ENCODE measurements at regions not wholly inside any gene's neighbourhood (a gene's known extent, or its start where the extent isn't known, plus 50 kb on each side); places are given as distances from the start of the nearest gene placed in this dataset.

GRCh38 chr1:239744851-239745250, 346.8 kb upstream of the FMN2 start:
- TF ChIP-seq, protein P1, sequence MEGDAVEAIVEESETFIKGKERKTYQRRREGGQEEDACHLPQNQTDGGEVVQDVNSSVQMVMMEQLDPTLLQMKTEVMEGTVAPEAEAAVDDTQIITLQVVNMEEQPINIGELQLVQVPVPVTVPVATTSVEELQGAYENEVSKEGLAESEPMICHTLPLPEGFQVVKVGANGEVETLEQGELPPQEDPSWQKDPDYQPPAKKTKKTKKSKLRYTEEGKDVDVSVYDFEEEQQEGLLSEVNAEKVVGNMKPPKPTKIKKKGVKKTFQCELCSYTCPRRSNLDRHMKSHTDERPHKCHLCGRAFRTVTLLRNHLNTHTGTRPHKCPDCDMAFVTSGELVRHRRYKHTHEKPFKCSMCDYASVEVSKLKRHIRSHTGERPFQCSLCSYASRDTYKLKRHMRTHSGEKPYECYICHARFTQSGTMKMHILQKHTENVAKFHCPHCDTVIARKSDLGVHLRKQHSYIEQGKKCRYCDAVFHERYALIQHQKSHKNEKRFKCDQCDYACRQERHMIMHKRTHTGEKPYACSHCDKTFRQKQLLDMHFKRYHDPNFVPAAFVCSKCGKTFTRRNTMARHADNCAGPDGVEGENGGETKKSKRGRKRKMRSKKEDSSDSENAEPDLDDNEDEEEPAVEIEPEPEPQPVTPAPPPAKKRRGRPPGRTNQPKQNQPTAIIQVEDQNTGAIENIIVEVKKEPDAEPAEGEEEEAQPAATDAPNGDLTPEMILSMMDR (IDR thresholded peaks at IDR 0.05) = no peak
- TF ChIP-seq POLR2AphosphoS5 (IDR thresholded peaks at IDR 0.05) (no peak), POLR2A (IDR thresholded peaks at IDR 0.05) (no peak), EP300 (IDR thresholded peaks at IDR 0.05) (no peak)
- Histone ChIP-seq H3K27ac (no peak overlapping the region), H3K4me1 (peaks cover 0 to 3% (median 0%) of the 10 kb centered on the region in 4 donors), H3K36me3 (no peaks in the 10 kb centered on the region), H3K4me3 (no peak overlapping the region), H3K27me3 (no peaks in the 10 kb centered on the region), H3K9me3 (no peaks in the 10 kb centered on the region)
- DNase-seq (no peak), ATAC-seq (ENCODE audit: low FRiP score in 2 of 2) (no peak)
- WGBS, 2 donors = 61 to 62% methylated on average over 3 of the region's 3 CpGs

DNA sequence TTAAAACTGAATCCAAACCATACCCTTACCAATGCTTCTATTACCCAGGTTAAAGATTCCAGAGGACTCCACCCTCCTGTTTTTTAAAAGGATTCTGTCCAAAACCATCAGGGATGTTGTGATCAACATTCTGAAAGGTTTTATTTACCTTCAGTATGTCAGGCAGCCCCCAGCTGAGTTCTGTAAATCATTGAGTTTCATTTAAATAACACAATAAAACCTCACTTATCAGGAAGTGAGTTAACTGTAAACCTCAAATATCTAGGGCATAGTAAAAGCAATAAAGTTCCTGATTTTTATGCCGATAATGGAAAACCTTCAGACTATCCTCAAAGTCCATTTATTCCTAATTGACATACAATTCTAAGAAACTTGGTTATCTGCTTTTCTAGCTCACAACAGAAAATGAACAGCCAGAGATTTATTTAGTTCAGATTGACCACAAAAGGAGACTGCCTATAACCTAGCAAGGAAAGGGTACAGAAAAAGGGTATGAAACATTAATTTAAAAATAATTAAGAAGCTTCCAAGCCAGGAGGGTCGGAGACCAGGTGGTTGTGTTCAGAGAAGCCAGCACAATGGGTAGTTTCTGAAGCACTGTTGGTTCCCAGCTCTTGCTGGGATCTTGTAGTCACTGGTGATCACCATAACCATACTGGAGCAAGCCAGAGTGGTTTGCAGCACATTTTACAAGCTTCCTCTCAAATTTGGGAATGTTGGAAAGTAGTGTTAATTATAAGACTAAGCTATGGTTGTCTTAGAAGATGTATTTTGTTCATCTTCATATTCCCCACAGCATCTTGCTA, 336.4 kb upstream of the FMN2 start:
- Histone ChIP-seq H3K4me1 (no peaks in the 10 kb centered on the region), H3K27me3 (no peaks in the 10 kb centered on the region), H3K9me3 (no peaks in the 10 kb centered on the region), H3K27ac (no peak overlapping the region), H3K4me3 (no peak overlapping the region), H3K36me3 (no peaks in the 10 kb centered on the region)
- no peak for DNase-seq
- TF ChIP-seq EP300 (IDR thresholded peaks at IDR 0.05) = no peak
- TF ChIP-seq POLR2AphosphoS5 (IDR thresholded peaks at IDR 0.05) = no peak
- no peak for TF ChIP-seq POLR2A (IDR thresholded peaks at IDR 0.05)
- TF ChIP-seq, protein P1 (IDR thresholded peaks at IDR 0.05) = no peak
- no peak for ATAC-seq (ENCODE audit: low FRiP score in 2 of 2)
- 73 to 74% methylated on average over 2 of the region's 2 CpGs for WGBS, 2 donors

- 87 to 90% methylated on average over 2 of the region's 2 CpGs for WGBS, 2 donors
- Histone ChIP-seq H3K4me1 (no peaks in the 10 kb centered on the region), H3K27ac (no peak overlapping the region), H3K9me3 (no peaks in the 10 kb centered on the region), H3K27me3 (no peaks in the 10 kb centered on the region), H3K36me3 (no peaks in the 10 kb centered on the region), H3K4me3 (no peak overlapping the region)
- ATAC-seq (ENCODE audit: low FRiP score in 2 of 2) (no peak), DNase-seq (no peak)
- TF ChIP-seq POLR2A (IDR thresholded peaks at IDR 0.05) = no peak
- no peak for TF ChIP-seq EP300 (IDR thresholded peaks at IDR 0.05)
- TF ChIP-seq POLR2AphosphoS5 (IDR thresholded peaks at IDR 0.05) = no peak
- TF ChIP-seq, protein P1 (IDR thresholded peaks at IDR 0.05) = no peak
Observed at GRCh38 chr1:239757716-239758115, 334.0 kb upstream of the FMN2 start.

GRCh38 chr1:239758756-239759155, 332.9 kb upstream of the FMN2 start:
- Histone ChIP-seq H3K27me3 (no peaks in the 10 kb centered on the region), H3K9me3 (no peaks in the 10 kb centered on the region), H3K4me3 (no peak overlapping the region), H3K27ac (no peak overlapping the region), H3K4me1 (no peaks in the 10 kb centered on the region), H3K36me3 (no peaks in the 10 kb centered on the region)
- no peak for DNase-seq
- 92 to 95% methylated on average over 3 of the region's 3 CpGs for WGBS, 2 donors
- ATAC-seq (ENCODE audit: low FRiP score in 2 of 2) = no peak
- TF ChIP-seq EP300 (IDR thresholded peaks at IDR 0.05) = no peak
- TF ChIP-seq POLR2A (IDR thresholded peaks at IDR 0.05) = no peak
- TF ChIP-seq POLR2AphosphoS5 (IDR thresholded peaks at IDR 0.05) = no peak
- TF ChIP-seq, protein P1 (IDR thresholded peaks at IDR 0.05) = no peak

DNA sequence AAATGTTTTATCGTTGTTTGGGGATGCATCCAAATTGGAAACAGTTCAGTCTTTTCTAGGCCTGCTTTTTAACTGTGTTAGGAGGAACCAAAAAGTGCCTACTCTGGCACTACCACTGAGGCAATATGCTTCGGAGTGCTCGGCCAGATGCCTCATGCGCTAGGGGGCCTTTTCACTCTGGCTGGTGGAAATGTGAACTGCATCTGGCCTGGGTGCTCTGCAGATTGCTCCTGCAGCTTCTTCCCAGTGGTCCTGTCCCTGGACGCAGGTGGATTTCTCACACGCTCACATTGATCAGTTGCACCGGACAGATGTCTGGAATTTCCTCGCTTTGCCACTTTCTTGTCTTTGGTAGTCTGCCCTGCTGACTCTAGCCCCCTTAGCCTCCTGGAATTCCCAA, 330.2 kb upstream of the FMN2 start:
- no peak overlapping the region for H3K4me3 ChIP-seq
- no peak for TF ChIP-seq POLR2AphosphoS5 (IDR thresholded peaks at IDR 0.05)
- TF ChIP-seq POLR2A (IDR thresholded peaks at IDR 0.05) = no peak
- TF ChIP-seq EP300 (IDR thresholded peaks at IDR 0.05) = no peak
- TF ChIP-seq, protein P1 (IDR thresholded peaks at IDR 0.05) = no peak
- H3K36me3 ChIP-seq = no peaks in the 10 kb centered on the region
- no peak overlapping the region for H3K27ac ChIP-seq
- H3K27me3 ChIP-seq = no peaks in the 10 kb centered on the region
- no peak for ATAC-seq (ENCODE audit: low FRiP score in 2 of 2)
- H3K4me1 ChIP-seq = no peaks in the 10 kb centered on the region
- no peaks in the 10 kb centered on the region for H3K9me3 ChIP-seq
- no peak for DNase-seq
- WGBS, 2 donors = 95% methylated on average over 8 of the region's 8 CpGs
